Hepatic stellate cell (primary cell): ENCODE measurements at regions not wholly inside any gene's neighbourhood (a gene's known extent, or its start where the extent isn't known, plus 50 kb on each side); places are given as distances from the start of the nearest gene placed in this dataset.

Experiments
- DNase-seq: peaks from one replicate; pipeline ENCODE4 v3.0.0; 2011; ENCODE audit warnings: low spot score

GRCh38 chr11:15909937-15910598 is 446.3 kb downstream of the SOX6 start:
- no peak for DNase-seq

GRCh38 chr11:15910761-15911160 is 445.6 kb downstream of the SOX6 start:
- DNase-seq, result no peak

GRCh38 chr11:15911377-15912044 is 444.8 kb downstream of the SOX6 start:
- DNase-seq, result peak; percentile 47

GRCh38 chr11:15912291-15912690 is 444.1 kb downstream of the SOX6 start:
- DNase-seq, result no peak

- DNase-seq, result no peak
Measured at GRCh38 chr11:15912825-15913224, 443.5 kb downstream of the SOX6 start.

GRCh38 chr11:15913261-15913660 is 443.1 kb downstream of the SOX6 start:
- no peak for DNase-seq
